Cardiac muscle cell (in vitro differentiated cells and primary cell): ENCODE measurements at regions not wholly inside any gene's neighbourhood (a gene's known extent, or its start where the extent isn't known, plus 50 kb on each side); places are given as distances from the start of the nearest gene placed in this dataset.

Source experiments
- DNase-seq, 2 donors: peaks; one replicate each; pipeline versions ENCODE4 v3.0.0 to v3.0.0-alpha.2; 2010 to 2017; ENCODE audit warnings: low read depth in 1 of 2, low spot score in 1 of 2
- H3K27ac ChIP-seq: fragments of 200-600 bp; sonication (generic); 2 replicates; pipeline ENCODE4 v1.5.1; 2016
- H3K27me3 ChIP-seq: fragments of 200-600 bp; sonication (generic); 2 replicates; pipeline ENCODE4 v1.6.0; 2016; ENCODE audit warnings: control low read depth
- H3K36me3 ChIP-seq: fragments of 200-600 bp; sonication (generic); 2 replicates; pipeline ENCODE4 v1.5.1; 2016; ENCODE audit warnings: control low read depth
- H3K4me1 ChIP-seq: fragments of 200-600 bp; sonication (generic); 2 replicates; pipeline ENCODE4 v1.8.1; 2017; ENCODE audit warnings: low read depth, mild to moderate bottlenecking, mixed run types
- H3K4me3 ChIP-seq: fragments of 200-600 bp; sonication (generic); 2 replicates; pipeline ENCODE4 v1.5.1; 2016; ENCODE audit warnings: mild to moderate bottlenecking
- H3K9me3 ChIP-seq: fragments of 200-600 bp; sonication (generic); 2 replicates; pipeline ENCODE4 v1.5.1; 2017; ENCODE audit warnings: low read depth, mild to moderate bottlenecking, control low read depth
- TF ChIP-seq, protein P1 (sequence below): IDR thresholded peaks from 2 replicates; pipeline ENCODE4 v1.5.1; 2012; ENCODE audit warnings: low read depth, mild to moderate bottlenecking, low read length

DNA sequence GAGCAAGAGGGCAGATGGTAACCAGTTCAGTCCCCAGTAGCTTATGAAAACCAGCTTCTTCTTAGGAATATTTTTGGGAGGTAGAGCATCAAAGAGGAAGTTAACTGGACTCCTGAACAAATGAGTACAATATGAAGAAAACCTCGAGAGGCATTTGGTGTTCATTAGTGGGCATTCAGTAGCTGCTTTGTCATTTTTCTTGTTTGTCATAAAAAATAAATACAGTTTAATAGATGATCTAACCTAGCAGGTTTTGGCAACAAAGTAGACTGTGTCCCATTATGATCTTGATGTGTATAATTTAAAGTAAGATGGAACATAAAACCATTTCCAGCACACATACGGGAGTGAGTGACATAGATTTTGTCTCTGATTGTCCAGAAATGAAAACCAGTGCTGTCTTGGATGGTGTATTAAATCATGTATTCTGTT, 173.1 kb downstream of the HS3ST3A1 start:
- Histone ChIP-seq H3K9me3 (no peaks in the 10 kb centered on the region), H3K4me3 (no peak overlapping the region), H3K4me1 (no peaks in the 10 kb centered on the region), H3K27me3 (no peaks in the 10 kb centered on the region), H3K27ac (no peak overlapping the region), H3K36me3 (no peaks in the 10 kb centered on the region)
- TF ChIP-seq, protein P1, sequence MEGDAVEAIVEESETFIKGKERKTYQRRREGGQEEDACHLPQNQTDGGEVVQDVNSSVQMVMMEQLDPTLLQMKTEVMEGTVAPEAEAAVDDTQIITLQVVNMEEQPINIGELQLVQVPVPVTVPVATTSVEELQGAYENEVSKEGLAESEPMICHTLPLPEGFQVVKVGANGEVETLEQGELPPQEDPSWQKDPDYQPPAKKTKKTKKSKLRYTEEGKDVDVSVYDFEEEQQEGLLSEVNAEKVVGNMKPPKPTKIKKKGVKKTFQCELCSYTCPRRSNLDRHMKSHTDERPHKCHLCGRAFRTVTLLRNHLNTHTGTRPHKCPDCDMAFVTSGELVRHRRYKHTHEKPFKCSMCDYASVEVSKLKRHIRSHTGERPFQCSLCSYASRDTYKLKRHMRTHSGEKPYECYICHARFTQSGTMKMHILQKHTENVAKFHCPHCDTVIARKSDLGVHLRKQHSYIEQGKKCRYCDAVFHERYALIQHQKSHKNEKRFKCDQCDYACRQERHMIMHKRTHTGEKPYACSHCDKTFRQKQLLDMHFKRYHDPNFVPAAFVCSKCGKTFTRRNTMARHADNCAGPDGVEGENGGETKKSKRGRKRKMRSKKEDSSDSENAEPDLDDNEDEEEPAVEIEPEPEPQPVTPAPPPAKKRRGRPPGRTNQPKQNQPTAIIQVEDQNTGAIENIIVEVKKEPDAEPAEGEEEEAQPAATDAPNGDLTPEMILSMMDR: no peak
- DNase-seq: no peak

DNA sequence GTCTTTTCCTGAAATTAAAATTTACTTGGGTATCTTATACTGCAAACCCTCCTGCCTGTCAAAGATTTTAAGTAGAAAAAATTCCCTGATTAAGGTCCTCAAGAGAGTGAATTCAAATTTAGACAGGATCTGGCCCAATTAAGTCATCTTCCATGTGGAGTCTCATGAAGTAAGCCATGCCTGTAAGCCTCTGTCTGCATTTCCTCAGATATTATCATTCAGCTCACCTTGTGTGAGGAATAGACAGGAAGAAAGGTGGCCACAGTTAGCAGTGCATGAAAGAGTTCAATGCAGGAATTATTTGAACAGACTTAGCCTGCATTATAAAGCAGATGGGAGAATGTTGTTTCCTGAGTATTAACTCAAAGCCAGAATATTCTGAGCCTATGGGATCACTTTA, 174.7 kb downstream of the HS3ST3A1 start:
- DNase-seq: no peak
- TF ChIP-seq, protein P1: no peak
- no peaks in the 10 kb centered on the region for H3K36me3 ChIP-seq
- H3K9me3 ChIP-seq: no peaks in the 10 kb centered on the region
- no peaks in the 10 kb centered on the region for H3K4me1 ChIP-seq
- no peak overlapping the region for H3K4me3 ChIP-seq
- H3K27ac ChIP-seq: no peak overlapping the region
- no peaks in the 10 kb centered on the region for H3K27me3 ChIP-seq

DNA sequence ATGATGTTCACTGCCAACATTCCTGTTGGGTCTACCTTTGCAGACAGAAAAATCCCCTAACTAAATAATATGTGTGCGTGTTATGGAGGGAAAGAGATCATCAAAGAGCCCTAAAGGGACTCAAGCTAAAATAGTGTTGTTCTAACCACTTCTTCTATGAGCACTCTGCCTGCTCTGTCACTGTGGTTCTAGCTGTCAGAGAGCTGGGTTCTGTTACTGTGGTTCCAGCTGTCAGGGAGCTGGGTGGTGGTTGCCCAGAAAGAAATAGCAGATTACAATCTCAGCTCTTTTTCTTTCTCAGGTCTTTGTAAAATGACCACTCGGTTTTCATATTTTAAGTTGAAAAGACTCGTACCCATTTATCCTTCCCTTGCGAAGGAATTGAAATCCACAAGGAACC, 176.3 kb downstream of the HS3ST3A1 start:
- no peak for DNase-seq
- no peaks in the 10 kb centered on the region for H3K9me3 ChIP-seq

DNA sequence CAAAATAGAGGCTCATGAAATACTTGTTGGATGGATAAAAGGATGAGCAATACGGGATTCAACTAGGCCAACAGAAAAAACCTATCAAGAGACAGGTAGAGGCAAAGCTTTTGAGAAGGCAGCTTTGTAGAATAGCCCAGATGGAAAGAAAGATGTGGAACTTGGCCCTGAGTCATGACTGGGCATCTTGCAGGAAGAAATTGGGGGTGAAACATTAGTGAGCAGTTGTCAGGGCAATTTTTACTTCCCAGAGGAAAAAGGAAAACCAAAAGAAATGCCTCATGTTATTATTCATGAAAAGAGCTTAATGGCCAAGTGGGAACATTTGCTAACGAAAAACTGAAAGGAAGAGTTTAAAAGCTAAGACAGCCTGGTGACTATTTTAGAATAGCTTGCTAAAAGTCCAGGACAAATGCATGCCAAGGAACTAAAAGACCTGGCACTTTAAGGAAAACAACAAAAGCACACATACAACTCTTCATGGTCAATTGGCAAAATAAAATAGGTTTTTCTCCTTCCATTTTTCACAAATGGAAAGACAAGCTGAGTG, 180.1 kb downstream of the HS3ST3A1 start:
- Histone ChIP-seq H3K27ac (no peak overlapping the region), H3K36me3 (no peaks in the 10 kb centered on the region), H3K27me3 (no peaks in the 10 kb centered on the region), H3K4me3 (no peak overlapping the region), H3K4me1 (peaks cover 8% of the 10 kb centered on the region), H3K9me3 (no peaks in the 10 kb centered on the region)
- TF ChIP-seq, protein P1: no peak
- DNase-seq: no peak

More for the DNA sequence above, 176.3 kb downstream of the HS3ST3A1 start:
- TF ChIP-seq, protein P1: no peak
- Histone ChIP-seq H3K27me3 (no peaks in the 10 kb centered on the region), H3K27ac (no peak overlapping the region), H3K36me3 (no peaks in the 10 kb centered on the region), H3K4me3 (no peak overlapping the region), H3K4me1 (no peaks in the 10 kb centered on the region)

DNA sequence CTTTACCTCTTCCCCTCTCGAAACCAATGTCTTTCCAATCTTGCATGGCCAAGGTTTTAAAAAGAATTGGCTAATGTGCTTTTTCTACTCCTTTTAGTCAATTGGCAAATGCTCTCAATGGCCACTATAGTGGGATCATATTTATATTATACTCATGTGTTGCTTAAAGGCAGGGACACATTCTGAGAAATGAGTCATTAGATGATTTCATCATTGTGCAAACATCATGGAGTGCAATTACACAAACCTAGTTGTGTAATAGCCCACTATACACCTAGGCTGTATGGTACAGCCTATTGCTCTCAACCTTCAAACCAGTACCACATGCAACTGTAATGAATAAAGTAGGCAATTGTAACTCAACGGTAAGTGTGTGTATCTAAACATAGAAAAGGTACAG, 180.9 kb downstream of the HS3ST3A1 start:
- Histone ChIP-seq H3K27me3 (no peaks in the 10 kb centered on the region), H3K4me3 (no peak overlapping the region), H3K9me3 (no peaks in the 10 kb centered on the region), H3K36me3 (no peaks in the 10 kb centered on the region), H3K4me1 (peaks cover 16% of the 10 kb centered on the region), H3K27ac (no peak overlapping the region)
- TF ChIP-seq, protein P1: no peak
- DNase-seq: peak in 1 of 2 donors; percentile 85

DNA sequence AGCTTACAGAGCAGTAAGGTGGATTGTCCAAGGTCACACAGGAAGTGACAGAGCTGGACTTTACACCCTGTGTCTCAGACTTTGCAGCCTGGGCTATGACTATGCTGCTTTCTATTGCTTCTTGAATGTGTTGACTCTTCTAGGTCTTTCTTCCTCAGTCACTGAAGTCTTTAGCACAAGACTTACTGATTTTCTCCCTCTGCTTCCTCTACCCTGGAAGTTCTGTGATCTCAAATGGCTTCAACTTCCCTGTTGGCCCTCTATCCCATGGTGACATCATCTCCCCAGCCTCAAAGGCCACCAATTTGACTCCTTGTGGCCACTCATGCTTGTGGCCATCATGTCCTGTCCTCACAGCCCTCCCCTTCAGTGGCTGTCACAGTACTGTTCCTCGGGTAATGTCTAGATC, 181.3 kb downstream of the HS3ST3A1 start:
- TF ChIP-seq, protein P1: no peak
- Histone ChIP-seq H3K27ac (no peak overlapping the region), H3K9me3 (no peaks in the 10 kb centered on the region), H3K27me3 (no peaks in the 10 kb centered on the region), H3K4me3 (no peak overlapping the region), H3K36me3 (no peaks in the 10 kb centered on the region), H3K4me1 (peaks cover 17% of the 10 kb centered on the region)
- DNase-seq: no peak
